Neural cell (in vitro differentiated cells): ENCODE measurements at regions not wholly inside any gene's neighbourhood (a gene's known extent, or its start where the extent isn't known, plus 50 kb on each side); places are given as distances from the start of the nearest gene placed in this dataset.

Experiments used
- H2AFZ ChIP-seq: fragments of 200-600, 300-800 bp; sonication (generic), shearing (Covaris generic); 2 replicates; pipeline ENCODE4 v1.6.0; 2014; ENCODE audit warnings: low read depth, mild to moderate bottlenecking, antibody characterized with exemption, low read length, moderate library complexity
- H3F3A ChIP-seq: fragments of 200-600 bp; shearing (Covaris generic); 2 replicates; pipeline ENCODE4 v1.6.1; 2016; ENCODE audit warnings: mild to moderate bottlenecking, moderate library complexity, mixed read lengths, antibody characterized with exemption, low read length; ENCODE audit not compliant: insufficient read depth, poor library complexity, severe bottlenecking
- H3K27ac ChIP-seq: fragments of 200-600, 300-800 bp; sonication (generic), shearing (Covaris generic); 2 replicates; pipeline ENCODE4 v1.5.1; 2014; ENCODE audit warnings: mild to moderate bottlenecking, low read length, moderate library complexity
- H3K27me3 ChIP-seq: fragments of 300-800, 200-600 bp; sonication (generic), shearing (Covaris generic); 2 replicates; pipeline ENCODE4 v1.6.0; 2014; ENCODE audit warnings: mild to moderate bottlenecking, low read depth, low read length, moderate library complexity; ENCODE audit not compliant: insufficient read depth
- H3K36me3 ChIP-seq: fragments of 300-800, 200-600 bp; sonication (generic), shearing (Covaris generic); 2 replicates; pipeline ENCODE4 v1.5.1; 2014; ENCODE audit warnings: mild to moderate bottlenecking, antibody characterized with exemption, low read length, moderate library complexity; ENCODE audit not compliant: insufficient read depth
- H3K4me2 ChIP-seq: fragments of 300-800, 200-600 bp; sonication (generic), shearing (Covaris generic); 2 replicates; pipeline ENCODE4 v1.6.0; 2014; ENCODE audit warnings: mild to moderate bottlenecking, low read length
- H3K4me3 ChIP-seq: fragments of 300-800, 200-600 bp; sonication (generic), shearing (Covaris generic); 2 replicates; pipeline ENCODE4 v1.5.1; 2014; ENCODE audit warnings: mild to moderate bottlenecking, low read length, moderate library complexity
- H3K79me2 ChIP-seq: fragments of 200-600 bp; shearing (Covaris generic); replicated peaks from 2 replicates; pipeline ENCODE4 v1.6.0; 2014; ENCODE audit warnings: mild to moderate bottlenecking, low read length, moderate library complexity; ENCODE audit not compliant: insufficient read depth
- H3K9ac ChIP-seq: fragments of 300-800, 200-600 bp; sonication (generic), shearing (Covaris generic); 2 replicates; pipeline ENCODE4 v1.6.1; 2016; ENCODE audit warnings: mild to moderate bottlenecking, low read length, mixed read lengths
- H3K9me2 ChIP-seq: fragments of 200-600 bp; shearing (Covaris generic); 2 replicates; pipeline ENCODE4 v1.6.1; 2016; ENCODE audit warnings: mild to moderate bottlenecking, low read length, mixed read lengths; ENCODE audit not compliant: insufficient read depth
- H3K9me3 ChIP-seq: fragments of 200-600, 300-800 bp; sonication (generic), shearing (Covaris generic); 2 replicates; pipeline ENCODE4 v1.6.1; 2016; ENCODE audit warnings: mild to moderate bottlenecking, mixed run types, low read length, moderate library complexity, mixed read lengths
- H4K20me1 ChIP-seq: fragments of 200-600 bp; shearing (Covaris generic); 2 replicates; pipeline ENCODE4 v1.6.1; 2016; ENCODE audit warnings: mild to moderate bottlenecking, mixed run types; ENCODE audit not compliant: insufficient read depth
- CTCF ChIP-seq: fragments of 450-650 bp; IDR thresholded peaks from 2 replicates; pipeline ENCODE4 v1.5.1; 2014; ENCODE audit warnings: antibody characterized with exemption, mild to moderate bottlenecking, moderate library complexity; ENCODE audit not compliant: poor library complexity, severe bottlenecking
- EP300 ChIP-seq: fragments of 450-650 bp; conservative IDR thresholded peaks from 2 replicates; pipeline ENCODE4 v1.6.1; 2014; ENCODE audit warnings: antibody characterized with exemption, mild to moderate bottlenecking, moderate library complexity; ENCODE audit not compliant: poor library complexity, severe bottlenecking
- EZH2 ChIP-seq: fragments of 200-600, 300-800 bp; shearing (Covaris generic), sonication (generic); IDR thresholded peaks from 2 replicates; pipeline ENCODE4 v1.6.1; 2014; ENCODE audit warnings: antibody characterized with exemption, low read length, borderline replicate concordance, mild to moderate bottlenecking; ENCODE audit not compliant: insufficient read depth, poor library complexity, severe bottlenecking
- MXI1 ChIP-seq: fragments of 450-650 bp; conservative IDR thresholded peaks from 2 replicates; pipeline ENCODE4 v1.6.1; 2014; ENCODE audit warnings: antibody characterized with exemption, mild to moderate bottlenecking; ENCODE audit not compliant: poor library complexity, severe bottlenecking
- POLR2AphosphoS5 ChIP-seq: IDR thresholded peaks from 2 replicates; pipeline ENCODE4 v1.6.1; 2012
- RAD21 ChIP-seq: fragments of 450-650 bp; conservative IDR thresholded peaks from 2 replicates; pipeline ENCODE4 v1.6.1; 2014; ENCODE audit warnings: antibody characterized with exemption, mild to moderate bottlenecking, moderate library complexity
- REST ChIP-seq: IDR thresholded peaks from 2 replicates; pipeline ENCODE4 v1.6.1; 2012; ENCODE audit warnings: borderline replicate concordance
- SMC3 ChIP-seq: fragments of 450-650 bp; conservative IDR thresholded peaks from 2 replicates; pipeline ENCODE4 v1.6.1; 2014; ENCODE audit warnings: antibody characterized with exemption, mild to moderate bottlenecking, moderate library complexity; ENCODE audit not compliant: poor library complexity
- TAF1 ChIP-seq: IDR thresholded peaks from 2 replicates; pipeline ENCODE4 v1.6.1; 2012; ENCODE audit warnings: low read depth

GRCh38 chr7:13090959-13091358, 403.5 kb downstream of the ARL4A start:
- H2AFZ ChIP-seq: no peak overlapping the region
- H3K4me2 ChIP-seq: no peak overlapping the region
- H3K79me2 ChIP-seq: no peaks in the 10 kb centered on the region
- no peak overlapping the region for H3K27ac ChIP-seq
- H3K36me3 ChIP-seq: no peaks in the 10 kb centered on the region
- no peaks in the 10 kb centered on the region for H4K20me1 ChIP-seq
- no peaks in the 10 kb centered on the region for H3K9me2 ChIP-seq
- H3K9me3 ChIP-seq: no peaks in the 10 kb centered on the region
- no peak overlapping the region for H3K9ac ChIP-seq
- H3K4me3 ChIP-seq: no peak overlapping the region
- H3K27me3 ChIP-seq: no peaks in the 10 kb centered on the region
- no peaks in the 10 kb centered on the region for H3F3A ChIP-seq
- TF ChIP-seq EZH2 (no peak), SMC3 (no peak)

- Histone ChIP-seq H3K9ac (no peak overlapping the region), H2AFZ (no peak overlapping the region), H3F3A (no peaks in the 10 kb centered on the region), H3K9me3 (no peaks in the 10 kb centered on the region), H3K9me2 (no peaks in the 10 kb centered on the region), H3K27ac (no peak overlapping the region), H3K27me3 (no peaks in the 10 kb centered on the region), H3K79me2 (no peaks in the 10 kb centered on the region), H3K36me3 (no peaks in the 10 kb centered on the region), H3K4me3 (no peak overlapping the region), H3K4me2 (no peak overlapping the region), H4K20me1 (no peaks in the 10 kb centered on the region)
- TF ChIP-seq POLR2AphosphoS5: no peak
- TF ChIP-seq EZH2: no peak
- no peak for TF ChIP-seq MXI1
- TF ChIP-seq SMC3: no peak
- no peak for TF ChIP-seq CTCF
- no peak for TF ChIP-seq TAF1
- TF ChIP-seq EP300: no peak
- TF ChIP-seq REST: no peak
- TF ChIP-seq RAD21: no peak
These were observed 404.7 kb downstream of the ARL4A start for GRCh38 chr7:13091974-13092707.

GRCh38 chr7:13092708-13093005, 405.2 kb downstream of the ARL4A start:
- no peaks in the 10 kb centered on the region for H3K9me2 ChIP-seq
- H4K20me1 ChIP-seq: no peaks in the 10 kb centered on the region
- H3K9ac ChIP-seq: no peak overlapping the region
- no peaks in the 10 kb centered on the region for H3K36me3 ChIP-seq
- TF ChIP-seq EP300 (no peak), MXI1 (no peak), SMC3 (no peak), REST (no peak), POLR2AphosphoS5 (no peak), EZH2 (no peak), RAD21 (no peak), CTCF (no peak), TAF1 (no peak)
- no peak overlapping the region for H3K4me3 ChIP-seq
- H3K4me2 ChIP-seq: no peak overlapping the region
- no peak overlapping the region for H3K27ac ChIP-seq
- no peaks in the 10 kb centered on the region for H3K79me2 ChIP-seq
- H3K27me3 ChIP-seq: no peaks in the 10 kb centered on the region
- no peaks in the 10 kb centered on the region for H3F3A ChIP-seq
- H2AFZ ChIP-seq: no peak overlapping the region
- no peaks in the 10 kb centered on the region for H3K9me3 ChIP-seq
